GM19467 (cell line): ENCODE measurements at regions not wholly inside any gene's neighbourhood (a gene's known extent, or its start where the extent isn't known, plus 50 kb on each side); places are given as distances from the start of the nearest gene placed in this dataset.

Experiments
- ATAC-seq: cut with Tn5 transposase; IDR thresholded peaks from one replicate; pipeline ENCODE4 v1.9.1; 2021; ENCODE audit warnings: mild to moderate bottlenecking, moderate library complexity; ENCODE audit not compliant: unreplicated experiment

DNA sequence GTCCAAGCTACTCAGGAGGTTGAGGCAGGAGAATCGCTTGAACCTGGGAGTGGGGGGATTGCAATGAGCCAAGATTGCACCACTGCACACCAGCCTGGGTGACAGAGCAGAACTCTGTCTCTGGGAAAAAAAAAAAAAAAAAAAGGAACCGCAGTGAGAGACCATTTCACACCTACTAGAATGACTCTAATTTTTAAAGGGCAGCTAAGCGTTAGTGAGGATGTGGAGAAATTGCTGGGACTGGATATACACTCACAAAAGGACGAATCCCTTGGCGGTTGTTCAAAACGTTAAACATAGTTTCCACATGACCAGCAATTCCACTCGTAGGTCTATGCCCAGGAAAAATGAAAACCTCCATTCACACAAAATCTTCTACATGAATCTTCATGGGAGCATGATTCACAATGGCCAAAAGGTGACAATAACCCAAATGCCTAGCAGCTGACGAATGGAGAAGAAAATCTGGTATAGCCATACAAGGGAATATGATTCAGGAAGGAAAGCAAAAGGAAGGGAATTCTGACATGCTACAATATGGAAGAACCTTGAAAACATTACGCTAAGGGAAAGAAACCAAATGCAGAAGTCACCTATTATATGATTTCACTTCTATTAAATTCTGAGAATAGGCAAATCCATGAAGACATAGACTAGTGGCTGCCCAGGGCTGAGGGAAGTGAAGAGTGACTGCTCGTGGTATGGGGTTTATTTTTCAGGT lies 127.0 kb downstream of the CHSY1 start:
- no peak for ATAC-seq

DNA sequence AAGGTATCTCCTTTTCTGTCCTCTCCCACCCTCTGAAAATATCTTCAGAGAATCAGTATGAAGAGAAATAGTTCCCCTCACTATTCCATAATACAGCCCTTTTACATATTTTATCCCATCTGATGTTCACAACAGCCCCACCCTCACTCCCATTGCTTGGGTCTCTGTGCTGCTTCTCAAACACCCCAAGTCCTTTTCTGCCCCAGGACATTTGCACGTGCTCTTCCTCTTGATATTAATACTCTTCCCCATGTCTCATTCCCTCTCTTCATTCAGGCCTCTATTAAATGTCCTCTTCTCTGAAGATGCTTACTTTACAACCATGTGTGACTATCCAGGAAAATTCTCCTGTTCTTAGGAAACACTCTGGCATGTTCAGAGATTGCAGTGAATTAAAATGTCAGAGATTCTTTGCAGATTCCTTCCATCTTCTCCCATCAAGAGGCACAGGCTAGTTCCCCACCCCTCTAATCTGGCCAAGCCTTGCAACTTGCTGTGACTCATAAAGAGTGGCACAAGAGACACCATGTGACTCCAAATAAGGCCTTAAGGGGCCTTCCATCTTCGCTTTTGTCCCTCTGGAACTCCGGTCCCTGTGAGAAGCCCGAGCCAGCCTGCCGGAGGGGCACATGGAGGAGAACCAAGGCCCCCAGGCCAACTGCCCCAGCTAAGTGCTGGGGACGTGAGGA lies 128.5 kb downstream of the CHSY1 start:
- no peak for ATAC-seq

DNA sequence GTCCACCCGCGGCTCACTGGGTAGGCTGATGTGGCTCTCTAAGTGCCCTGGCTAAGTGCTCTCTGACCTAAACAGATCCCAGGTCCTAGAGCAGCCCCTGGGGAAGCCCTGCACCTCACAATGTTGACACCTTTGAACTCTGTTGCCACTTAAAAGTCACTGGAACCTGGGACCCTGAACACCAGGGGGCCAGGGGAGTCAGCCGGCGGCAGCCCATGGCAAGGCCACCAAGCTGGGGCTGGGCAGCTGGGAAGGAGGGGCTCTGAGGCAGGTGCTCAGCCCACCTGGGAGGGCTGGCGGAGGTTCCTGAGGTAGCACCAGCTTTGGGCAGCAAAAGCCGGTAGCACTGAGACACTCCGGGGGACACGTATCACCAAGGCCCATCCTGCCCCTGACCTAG lies 129.0 kb downstream of the CHSY1 start:
- no peak for ATAC-seq

DNA sequence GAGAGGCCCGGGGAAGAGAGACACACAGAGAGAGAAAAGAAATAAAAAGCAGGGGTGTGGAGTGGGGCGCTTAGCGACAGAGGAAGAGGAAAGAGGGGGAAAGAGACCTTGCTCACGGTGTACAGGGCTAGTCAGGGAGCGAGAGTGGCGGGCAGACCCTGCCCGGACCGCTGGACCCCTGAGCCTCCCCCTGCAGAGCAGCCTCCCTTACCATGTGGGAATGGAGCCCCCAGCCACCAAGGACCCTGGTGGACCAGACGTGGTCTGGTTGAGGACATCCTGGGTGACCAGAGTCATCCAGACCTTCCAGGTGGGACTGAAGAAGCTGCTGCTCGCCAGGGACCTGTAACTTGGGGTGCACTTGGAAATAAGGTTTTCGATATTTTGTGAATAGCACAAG lies 129.6 kb downstream of the CHSY1 start:
- ATAC-seq = no peak

DNA sequence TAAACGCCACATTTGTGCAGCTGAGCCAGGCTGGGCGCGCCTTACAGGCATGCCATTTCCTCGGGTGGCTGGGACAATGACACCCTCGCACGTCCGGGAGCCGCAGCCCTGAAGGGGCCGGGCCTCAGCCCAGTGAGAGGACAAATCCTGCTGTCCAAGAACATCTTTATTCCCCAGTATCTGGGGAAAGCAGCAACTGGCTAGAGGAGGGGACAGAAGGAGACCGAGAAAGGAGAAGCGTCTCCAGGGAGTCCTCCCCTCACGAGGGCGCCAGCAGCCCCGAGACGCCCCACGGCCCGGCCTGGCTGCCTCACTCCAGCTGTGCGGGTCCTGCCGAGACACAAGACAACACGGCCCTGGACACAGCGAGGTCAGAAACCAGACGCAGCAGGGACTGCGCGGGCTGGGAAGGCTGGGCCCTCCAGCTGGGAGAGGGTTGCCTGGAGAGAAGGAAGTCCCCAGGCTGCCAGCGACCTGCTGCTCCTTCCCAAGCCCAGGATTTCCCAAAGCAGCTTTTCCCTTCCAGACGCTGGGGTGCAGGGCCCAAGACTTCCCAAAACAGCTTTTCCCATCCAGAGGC lies 130.2 kb downstream of the CHSY1 start:
- peak; percentile 74 for ATAC-seq

DNA sequence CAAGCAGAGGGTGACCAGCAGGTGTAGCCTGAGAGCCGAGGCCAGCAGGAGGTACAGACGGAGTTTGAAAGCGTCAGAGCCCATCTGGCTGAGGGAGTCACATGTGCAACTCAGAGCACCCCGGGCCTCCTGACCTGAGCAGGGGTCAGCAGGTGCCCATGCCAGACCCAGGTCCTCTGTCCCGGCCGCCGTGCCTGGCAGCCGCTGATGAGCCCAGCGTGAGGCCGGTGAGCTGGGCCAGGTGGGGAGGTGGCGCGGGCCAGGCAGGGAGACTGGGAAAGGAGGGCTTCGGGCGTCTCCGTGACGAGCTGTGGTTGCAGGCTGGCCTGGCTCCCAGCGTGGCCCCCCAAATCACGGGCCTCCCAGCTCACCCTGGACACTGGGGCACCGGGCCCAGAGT lies 130.9 kb downstream of the CHSY1 start:
- no peak for ATAC-seq

DNA sequence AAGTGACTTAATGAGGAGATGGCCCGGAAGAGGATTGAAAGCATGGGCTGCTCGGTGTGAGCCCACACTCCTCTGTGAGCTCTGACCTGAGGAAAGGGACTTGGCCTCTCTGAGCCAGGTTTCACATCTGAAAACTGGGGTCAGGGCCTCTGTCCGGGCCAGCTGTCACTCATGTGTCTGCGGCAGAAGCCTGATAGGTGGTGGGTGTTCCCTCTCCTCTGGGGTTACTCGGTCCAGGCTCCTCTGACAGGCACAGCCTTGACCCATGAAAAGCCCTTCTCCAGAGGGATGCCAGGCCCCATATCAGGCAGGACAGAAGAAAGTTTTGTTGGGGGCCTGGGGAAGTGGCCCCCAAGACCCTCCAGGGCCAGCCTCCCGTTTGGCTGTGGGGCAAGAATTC lies 131.4 kb downstream of the CHSY1 start:
- ATAC-seq = no peak
